ENCODE measurements at regions not wholly inside any gene's neighbourhood (a gene's known extent, or its start where the extent isn't known, plus 50 kb on each side); places are given as distances from the start of the nearest gene placed in this dataset.
"Not testable (repeated sequence)": the region's sequence is repeated elsewhere in the genome, so short reads cannot be mapped to it uniquely, and the experiment has no call there.

DNA sequence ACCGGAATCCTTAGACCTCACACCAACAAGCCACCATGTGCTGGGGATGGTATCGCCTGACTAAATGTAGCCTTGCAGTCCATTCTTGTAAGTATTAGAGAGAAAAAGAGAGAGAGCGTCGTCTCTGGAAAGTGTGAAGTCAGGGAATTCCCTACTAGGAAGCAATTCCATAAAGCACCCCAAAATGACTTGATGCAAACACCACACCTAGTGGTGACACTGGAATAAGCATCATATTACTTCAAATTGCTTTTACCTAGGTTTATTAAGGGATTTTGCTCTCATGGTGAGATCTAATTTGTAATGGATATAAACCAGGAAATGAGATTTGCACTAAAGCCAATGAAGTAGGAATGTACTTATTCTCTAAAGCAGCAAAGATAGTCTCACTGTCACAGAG, 111.4 kb upstream of the METTL9 start:
- DNase-seq (ENCODE audit: low read depth in 2 of 3, low spot score in 2 of 3) = not testable (repeated sequence)

DNA sequence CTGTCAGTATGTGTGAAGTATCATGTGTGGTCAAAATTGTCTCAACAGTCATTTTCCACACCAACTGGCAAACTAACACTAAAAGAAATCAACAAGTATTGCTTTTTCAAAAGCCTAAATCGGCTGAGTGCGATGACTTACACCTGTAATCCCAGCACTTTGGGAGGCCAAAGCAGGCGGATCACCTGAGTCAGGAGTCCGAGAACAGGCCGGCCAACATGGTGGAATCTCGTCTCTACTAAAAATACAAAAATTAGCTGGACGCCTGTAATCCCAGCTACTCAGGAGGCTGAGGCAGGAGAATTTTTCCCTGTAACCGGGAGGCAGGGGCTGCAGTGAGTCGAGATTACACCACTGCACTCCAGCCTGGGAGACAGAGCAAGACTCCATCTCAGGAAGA, 100.3 kb upstream of the METTL9 start:
- DNase-seq (ENCODE audit: low read depth in 2 of 3, low spot score in 2 of 3) = not testable (repeated sequence)

DNA sequence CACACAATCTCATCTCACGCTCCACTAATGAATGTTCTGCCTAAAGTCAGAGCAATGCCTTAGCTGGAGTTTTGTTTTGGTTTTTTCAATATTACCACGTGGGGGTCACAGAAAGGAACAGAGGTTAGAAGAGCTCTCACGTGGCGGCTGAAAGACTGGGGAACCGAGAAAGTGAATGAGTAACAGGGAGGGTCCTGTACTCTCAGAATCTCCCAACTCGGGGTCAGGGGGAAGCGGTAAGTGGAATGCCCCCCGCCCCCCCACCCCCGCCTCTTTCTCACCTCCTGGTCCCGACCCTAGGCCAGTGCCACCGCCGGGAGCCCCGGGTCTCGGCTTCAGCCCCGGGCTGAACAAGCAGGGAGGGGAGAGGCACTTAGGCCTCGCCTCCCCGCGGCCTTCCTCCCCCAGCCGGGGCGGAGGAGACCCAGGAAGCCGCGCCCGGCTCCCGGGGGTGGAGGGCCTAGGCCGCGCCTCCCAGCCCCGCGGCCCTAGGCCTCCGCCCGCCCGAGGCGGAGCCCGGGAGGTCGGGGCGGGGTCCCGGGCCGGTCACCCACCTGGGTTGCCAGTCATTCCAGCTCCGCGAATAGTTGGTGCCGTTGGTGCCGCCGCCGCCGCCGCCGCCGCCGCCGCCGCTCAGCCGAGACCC, 98.0 kb upstream of the METTL9 start:
- DNase-seq (ENCODE audit: low read depth in 2 of 3, low spot score in 2 of 3) = peak in 2 of 3 donors; percentile 19 to 32

DNA sequence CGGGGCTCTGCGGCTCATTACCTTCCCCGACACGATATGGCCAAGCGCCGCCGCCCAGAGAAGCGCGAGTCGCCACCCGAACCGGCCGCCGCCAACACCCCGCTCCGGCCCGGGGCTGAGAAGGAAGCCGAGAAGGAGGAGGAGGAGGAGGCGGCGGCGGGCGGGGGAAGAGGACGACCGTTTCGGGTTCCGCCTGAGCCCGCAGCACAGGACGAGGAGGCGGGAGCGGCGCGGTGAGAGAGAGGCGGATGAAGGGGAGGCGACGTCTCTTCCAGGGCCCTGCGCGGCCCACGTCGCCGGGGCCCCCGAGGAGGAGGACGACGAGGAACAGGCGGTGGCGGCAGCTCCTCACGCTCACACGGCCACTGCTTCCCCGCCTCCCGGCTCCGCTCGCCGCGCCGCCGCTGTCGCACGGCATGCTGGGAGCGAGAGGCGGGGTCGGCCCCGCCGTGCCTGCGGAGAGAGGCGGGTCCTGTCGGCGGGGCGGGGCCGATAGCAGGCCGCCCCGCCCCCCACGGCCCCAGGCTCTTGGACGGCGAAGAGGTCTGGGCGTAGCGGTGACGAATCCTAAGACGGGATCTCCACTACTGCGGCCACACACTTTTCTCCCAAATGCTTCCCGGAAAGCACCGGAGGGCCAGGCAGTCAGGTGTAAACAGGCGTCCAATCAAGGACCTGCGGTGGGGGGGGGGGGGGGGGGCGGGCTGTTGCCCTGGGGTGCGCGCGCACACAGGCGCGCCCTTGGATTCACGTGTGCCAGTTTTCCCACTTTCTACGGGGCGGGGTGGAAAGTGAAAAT, 97.3 kb upstream of the METTL9 start:
- peak; percentile 79 to 95 (median 92) for DNase-seq (ENCODE audit: low read depth in 2 of 3, low spot score in 2 of 3)

DNA sequence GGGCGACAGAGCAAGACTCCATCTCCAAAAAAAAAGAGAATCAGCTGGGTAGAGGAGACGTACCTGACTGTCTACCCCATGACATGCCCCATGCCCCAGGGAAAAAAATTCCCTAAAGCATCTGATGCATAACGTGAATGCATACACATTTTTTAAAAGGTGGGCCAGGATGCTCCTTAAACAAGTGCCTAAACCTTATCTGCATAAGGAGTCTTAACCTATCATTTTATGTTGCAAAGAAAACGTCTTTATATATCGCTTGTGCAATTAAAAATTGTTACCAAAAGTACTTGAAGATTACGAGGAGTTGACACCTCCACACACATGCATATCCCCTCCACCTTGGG, 95.8 kb upstream of the METTL9 start:
- DNase-seq (ENCODE audit: low read depth in 2 of 3, low spot score in 2 of 3) = not testable (repeated sequence)

DNA sequence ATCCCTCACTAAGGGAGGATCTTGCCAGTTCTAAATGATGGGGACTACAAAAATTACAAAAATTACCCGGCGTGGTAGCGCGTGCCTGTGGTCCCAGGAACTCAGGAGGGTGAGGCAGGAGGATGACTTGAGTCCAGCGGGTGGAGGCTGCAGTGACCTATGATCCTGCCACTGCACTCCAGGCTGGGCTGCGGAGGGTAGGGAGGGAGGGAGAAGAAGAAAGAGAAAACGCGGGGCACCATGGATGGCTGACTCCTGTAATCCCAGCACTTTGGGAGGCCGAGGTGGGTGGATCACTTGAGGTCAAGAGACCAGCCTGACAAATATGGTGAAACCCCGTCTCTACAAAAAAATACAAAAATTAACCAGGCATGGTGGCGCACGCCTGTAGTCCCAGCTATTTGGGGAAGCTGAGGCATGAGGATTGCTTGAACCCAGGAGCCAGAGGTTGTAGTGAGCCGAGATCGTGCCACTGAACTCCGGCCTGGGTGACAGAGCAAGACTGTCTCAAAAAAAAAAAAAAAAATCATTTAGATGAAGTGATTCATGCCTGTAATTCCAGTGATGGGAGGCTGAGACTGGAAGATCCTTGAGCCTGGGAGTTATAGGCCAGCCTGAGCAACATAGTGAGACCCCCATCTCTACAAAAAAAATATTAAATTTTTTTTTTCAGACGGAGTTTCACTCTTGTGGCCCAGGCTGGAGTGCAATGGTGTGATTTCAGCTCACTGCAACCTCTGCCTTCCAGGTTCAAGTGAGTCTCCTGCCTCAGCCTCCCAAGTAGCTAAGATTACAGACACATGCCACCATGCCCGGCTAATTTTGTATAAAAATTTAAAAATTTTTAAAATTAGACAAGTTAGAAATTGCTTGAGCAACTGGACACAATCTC, 95.2 kb upstream of the METTL9 start:
- DNase-seq (ENCODE audit: low read depth in 2 of 3, low spot score in 2 of 3) = not testable (repeated sequence)

DNA sequence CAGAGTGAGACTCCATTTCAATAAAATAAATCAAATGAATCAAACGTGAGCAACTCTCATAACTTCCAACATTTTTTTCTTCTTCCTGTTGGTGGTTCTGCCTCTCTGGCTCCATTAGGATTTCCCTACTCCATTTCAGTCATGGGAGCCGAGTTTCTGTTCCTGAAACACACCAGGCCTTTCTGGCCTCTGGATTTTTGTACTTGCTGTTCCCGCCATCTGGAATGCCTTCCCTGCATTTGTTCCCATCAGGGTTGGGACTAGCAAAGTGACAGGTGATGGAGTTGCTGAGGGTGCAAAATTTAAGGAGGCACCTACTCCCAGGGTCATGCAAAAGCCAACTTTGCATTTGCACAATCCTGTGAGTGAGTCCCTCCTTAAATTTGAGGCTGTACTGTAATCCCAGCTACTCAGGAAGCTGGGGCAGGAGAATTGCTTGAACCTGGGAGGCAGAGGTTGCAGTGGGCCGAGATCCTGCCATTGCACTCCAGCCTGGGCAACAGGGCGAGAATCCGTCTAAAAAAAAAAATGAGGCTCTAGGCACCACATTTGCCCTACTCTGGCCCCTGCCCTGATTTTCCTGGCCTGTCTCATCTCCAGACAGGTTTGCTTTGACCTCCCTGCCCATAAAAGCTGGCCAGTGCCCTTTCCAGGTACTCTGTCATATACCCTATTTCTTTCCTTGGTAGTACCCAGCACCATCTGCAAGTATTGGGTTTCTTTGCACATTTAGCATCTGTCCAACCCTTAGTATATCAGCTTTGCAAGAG, 93.4 kb upstream of the METTL9 start:
- DNase-seq (ENCODE audit: low read depth in 2 of 3, low spot score in 2 of 3) = not testable (repeated sequence)

DNA sequence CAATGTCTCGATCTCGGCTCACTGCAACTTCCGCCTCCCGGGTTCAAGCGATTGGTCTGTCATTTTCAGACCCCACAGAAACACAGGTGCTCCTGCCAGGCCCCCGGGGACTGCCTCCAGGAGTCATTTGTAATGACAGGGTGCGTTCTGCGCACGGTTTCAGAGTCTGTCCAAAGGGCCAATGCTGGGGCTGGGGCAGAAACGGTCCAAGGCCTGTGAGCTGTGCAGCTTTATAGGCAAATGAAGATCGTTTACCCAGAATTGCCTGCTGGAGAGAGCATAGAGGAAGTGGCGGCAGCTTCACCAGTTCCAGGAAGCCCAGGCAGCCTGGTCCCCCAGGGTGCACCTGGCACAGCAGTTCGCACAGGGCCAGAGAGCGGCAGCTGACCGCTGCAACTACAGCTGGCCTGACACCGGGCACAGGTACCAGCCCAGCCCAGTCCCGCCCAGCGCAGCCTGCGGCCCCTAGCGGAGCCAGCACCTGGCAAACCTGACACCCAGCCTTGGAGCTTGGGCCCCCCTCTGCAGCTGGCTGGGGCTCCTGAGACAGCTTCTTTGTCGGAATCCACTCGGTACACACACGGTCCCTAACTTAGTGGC, 92.4 kb upstream of the METTL9 start:
- peak in 2 of 3 donors; percentile 37 to 77 for DNase-seq (ENCODE audit: low read depth in 2 of 3, low spot score in 2 of 3)

DNA sequence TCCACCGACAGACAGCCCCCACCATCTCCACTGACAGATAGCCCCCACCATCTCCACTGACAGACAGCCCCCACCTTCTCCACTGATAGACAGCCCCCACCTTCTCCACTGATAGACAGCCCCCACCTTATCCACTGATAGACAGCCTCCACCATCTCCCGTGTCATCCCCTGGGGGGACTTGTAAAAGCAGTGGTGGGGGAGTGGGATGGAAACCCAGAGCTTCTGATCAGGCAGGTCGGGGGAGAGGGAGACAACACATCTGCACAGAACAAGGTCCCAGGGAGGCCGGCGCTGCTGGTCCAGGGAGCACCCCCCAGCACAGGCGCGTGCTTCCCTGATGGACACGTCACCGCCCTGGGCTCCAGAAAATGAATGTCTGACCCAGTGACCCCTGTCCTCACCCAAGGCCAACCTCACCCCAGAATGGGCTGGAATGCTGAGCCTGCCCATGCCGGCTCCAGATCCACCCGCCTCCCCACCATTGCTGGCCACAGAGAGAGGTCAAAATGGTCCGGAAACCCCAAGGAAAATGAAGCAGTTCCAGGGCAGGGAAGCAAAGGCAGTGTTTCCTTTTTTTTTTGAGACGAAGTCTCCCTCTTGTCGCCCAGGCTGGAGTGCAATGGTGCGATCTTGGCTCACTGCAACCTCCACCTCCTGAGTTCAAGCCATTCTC, 91.6 kb upstream of the METTL9 start:
- DNase-seq (ENCODE audit: low read depth in 2 of 3, low spot score in 2 of 3) = not testable (repeated sequence)

DNA sequence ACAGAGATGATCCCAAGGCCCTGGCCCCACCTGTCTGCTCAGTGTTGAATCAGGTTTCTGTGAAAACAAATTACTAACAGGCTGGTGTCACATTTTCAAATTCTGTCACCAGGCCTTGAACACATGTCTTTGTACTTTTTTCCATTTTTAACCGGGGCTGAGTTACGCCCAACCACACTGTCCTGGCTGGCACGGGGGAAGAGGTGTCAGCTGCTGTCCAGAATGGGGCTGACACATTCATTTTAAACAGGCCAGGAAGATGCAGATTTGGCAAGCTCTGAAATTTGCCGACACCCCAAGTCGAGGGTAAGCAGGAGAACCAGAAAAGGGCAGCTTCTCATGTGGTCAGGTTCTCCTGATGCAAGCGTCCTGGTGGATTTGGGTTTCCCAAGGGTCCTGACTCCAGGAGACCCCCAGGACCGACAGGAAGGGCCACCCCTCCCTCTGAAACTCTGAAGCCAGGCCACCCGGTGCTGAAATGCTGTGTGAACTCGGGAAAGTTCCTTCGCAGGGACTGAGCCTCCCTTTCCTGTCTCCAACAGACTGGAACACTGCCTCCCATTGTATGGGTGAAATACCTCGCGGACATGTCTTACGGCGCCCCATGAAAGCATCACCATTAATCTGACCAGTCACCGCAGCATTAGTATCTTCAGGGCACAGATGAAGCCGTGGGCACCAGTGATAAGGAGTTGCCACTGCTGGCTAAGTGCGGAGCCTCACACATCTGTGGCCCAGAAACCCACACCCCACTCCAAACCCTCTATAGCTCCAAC, 90.5 kb upstream of the METTL9 start:
- peak in 2 of 3 donors; percentile 62 to 72 for DNase-seq (ENCODE audit: low read depth in 2 of 3, low spot score in 2 of 3)

DNA sequence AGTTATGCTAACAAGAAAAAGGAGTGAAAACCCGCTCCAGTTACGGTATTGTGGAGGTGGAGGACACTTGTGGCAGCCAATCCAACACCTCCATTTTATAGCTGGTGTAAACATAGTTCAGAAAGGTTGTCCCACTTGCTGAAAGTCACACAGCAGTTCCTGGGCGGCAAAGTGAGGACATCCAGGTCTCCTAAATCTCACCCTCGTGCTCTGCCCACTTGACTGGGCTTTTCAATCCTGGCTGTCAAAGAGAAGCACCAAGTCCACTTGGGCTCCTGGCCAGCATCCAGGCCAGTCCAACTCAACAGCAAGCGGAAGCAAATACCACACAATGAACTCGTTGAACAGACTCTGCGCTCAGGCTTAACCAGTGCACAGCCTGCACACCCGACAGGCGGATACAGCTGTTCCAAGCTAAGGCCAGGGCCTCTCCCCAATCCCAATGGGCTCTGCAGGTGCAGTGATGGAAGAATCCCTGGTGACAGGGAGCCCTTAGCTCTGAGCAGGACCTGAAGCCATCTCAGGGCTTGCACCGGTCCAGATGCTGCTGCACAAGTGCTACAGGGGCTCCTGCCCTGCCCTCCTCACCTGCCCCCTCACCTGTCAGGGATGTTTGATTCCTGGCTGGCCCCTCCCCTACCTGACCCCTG, 89.8 kb upstream of the METTL9 start:
- not testable (repeated sequence) for DNase-seq (ENCODE audit: low read depth in 2 of 3, low spot score in 2 of 3)

DNA sequence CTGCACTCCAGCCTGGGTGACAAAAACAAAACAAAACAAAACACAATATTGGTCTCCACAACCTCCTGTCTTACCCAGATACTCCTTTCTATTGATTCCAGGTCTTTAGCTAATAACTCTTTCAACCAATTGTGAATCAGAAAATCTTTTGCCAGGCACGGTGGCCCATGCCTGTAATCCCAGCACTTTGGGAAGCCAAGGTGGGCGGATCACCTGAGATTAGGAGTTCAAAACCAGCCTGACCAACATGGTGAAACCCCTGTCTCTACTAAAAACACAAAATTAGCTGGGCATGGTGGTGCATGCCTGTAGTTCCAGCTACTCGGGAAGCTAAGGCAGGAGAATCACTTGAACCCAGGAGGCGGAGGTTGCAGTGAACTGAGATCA, 88.5 kb upstream of the METTL9 start:
- not testable (repeated sequence) for DNase-seq (ENCODE audit: low read depth in 2 of 3, low spot score in 2 of 3)

DNA sequence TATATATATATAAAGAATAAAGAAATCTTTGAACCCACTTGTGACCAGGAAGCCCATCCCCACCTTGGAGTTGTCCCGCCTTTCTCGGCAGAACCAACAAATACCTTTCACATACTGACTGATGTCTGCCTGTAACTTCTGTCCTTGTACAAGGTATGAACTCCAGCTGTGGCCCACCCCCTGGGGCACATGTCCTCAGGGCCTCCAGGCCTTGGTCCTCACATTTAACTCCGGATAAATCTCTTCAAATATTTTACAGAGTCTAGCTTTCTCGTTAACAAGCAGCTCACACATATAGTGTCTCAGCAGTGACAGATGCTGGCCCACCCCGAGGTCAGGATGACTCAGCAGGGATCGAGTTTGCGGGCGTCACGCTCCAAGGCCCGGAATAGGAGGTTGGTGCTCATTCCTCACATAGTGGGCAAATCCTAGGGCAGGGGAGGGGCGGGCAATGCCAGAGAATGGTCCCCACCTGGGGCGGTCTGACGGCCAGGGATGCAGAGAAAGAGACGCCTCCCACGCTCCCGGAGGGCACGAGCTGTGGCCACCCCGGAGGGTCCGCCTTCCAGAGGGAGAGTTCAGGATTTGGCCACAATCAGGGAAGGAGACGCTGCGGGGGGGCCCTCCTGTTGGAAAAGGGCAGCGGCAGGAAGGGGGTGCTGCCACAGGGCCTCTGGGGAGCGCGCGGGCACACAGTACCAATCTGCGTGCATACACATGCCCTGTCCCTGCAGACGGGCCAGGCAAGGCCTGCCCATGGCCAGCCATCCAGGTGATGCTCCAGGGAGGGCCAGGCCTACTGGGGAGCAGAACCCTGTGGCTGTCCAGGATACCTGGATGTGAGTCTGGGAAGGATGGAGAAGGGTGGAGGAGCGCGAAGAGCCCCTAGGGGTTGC, 87.8 kb upstream of the METTL9 start:
- DNase-seq (ENCODE audit: low read depth in 2 of 3, low spot score in 2 of 3) = peak in 1 of 3 donors; percentile 43

DNA sequence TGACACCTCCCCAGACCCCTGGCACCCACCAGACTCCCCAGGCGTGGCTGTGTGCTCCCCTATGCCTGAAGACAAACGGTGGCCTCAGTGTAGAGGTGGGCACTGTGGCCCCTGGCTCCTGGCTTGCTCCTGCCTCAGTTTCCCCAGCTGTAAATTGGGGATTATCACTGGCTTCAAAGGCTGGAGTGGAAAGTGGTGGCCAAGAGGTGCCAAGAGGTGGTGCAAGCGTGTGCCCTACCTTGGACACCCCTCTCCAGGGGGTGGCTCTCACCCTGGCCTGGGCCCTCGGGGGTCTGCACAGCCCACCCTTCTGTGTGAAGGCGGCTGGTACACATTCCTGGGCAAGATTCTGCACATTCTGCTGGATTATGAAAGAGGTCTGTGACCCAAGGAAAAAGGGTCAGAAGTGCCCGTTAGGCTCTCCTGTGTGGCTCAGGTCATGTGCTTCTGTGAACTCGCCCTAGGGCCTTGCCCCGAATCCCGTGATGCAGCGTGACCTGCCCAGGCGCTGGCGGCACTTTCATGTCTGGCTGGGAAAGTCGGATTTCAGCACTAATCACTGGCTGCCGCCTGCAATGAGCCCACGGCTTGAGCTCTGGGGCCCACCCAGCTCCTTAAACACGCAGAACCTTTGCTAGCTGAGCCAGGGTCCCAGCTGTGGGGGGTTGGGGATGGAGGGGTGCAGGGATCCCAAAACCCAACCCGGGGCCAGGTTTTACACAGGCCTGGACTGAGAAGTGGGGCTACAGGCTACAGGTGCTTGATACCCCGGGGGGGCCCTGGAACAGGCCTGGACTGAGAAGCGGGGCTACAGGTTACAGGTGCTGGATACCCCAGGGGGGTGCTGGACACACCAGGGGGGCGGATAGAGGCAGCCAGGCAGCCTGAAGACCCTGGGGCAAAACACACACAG, 86.8 kb upstream of the METTL9 start:
- not testable (repeated sequence) for DNase-seq (ENCODE audit: low read depth in 2 of 3, low spot score in 2 of 3)

DNA sequence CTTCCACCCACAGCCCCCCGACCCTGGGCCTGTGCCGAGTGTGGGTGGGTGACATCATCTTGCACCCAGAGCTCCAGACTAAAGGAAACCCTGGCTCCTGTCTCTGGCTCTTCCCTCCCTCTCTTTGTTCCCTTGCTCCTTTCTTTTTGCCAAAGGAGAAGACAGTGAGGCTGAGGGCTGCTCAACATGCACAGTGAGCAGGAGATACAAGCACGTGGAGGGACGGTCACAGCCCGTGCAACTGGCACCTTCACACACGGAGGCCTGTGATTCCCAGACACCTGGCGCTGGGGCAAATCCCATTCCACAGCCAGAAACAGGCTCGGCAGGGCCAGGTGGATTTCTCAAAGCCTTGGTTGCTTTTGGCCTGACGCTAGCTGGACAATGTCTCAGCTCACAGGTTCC, 86.0 kb upstream of the METTL9 start:
- DNase-seq (ENCODE audit: low read depth in 2 of 3, low spot score in 2 of 3) = not testable (repeated sequence)

DNA sequence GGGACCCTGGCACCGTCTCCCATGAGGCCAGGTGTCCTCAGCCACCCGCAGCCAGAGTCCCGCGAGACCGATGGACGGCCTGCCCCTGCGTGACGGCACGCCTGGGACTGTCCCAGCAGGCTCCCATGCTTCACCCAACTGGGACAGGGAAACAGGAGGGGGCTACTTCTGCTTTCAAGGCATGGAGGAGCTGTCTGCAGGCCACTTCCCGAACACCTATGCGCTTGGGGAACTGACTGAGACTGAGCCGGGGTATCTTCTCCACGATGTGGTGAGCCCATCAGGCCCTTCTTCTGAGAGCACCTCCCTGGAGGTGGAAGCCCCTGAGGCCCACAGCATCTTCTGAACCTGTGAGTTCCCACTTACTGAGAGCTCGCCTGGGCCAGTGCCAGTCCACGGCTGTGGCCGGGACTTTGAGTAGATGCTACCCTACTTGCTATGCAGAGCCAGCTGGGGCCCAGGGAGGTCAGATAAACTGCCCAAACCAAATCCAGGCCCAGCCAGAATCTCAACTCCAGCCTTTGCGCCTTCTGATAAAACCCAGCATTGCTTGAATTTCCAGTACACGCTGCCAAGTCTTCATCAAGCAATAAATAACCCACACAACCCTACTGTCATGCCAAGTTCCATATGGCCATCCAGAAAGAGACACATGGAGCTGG, 85.4 kb upstream of the METTL9 start:
- DNase-seq (ENCODE audit: low read depth in 2 of 3, low spot score in 2 of 3) = not testable (repeated sequence)

Data from hematopoietic multipotent progenitor cell (in vitro differentiated cells).